ENCODE measurements at regions not wholly inside any gene's neighbourhood (a gene's known extent, or its start where the extent isn't known, plus 50 kb on each side); places are given as distances from the start of the nearest gene placed in this dataset.

- TF ChIP-seq CTCF (IDR thresholded peaks at IDR 0.05) = no peak
- no peak for TF ChIP-seq EP300 (IDR thresholded peaks at IDR 0.05)
- TF ChIP-seq POLR2AphosphoS5 (IDR thresholded peaks at IDR 0.05) = no peak
- no peak for TF ChIP-seq POLR2A (IDR thresholded peaks at IDR 0.05)
Observed at GRCh38 chr2:45244928-45245327, 235.7 kb upstream of the SIX2 start.

All from suprapubic skin (tissue), 4 donors.